ENCODE measurements at regions not wholly inside any gene's neighbourhood (a gene's known extent, or its start where the extent isn't known, plus 50 kb on each side); places are given as distances from the start of the nearest gene placed in this dataset.

- no peak for TF ChIP-seq CTCF (IDR thresholded peaks at IDR 0.05; ENCODE audit: poor library complexity, severe bottlenecking)
- ATAC-seq (ENCODE audit: low read depth), result no peak
- no peak for DNase-seq (ENCODE audit: low spot score)
- Histone ChIP-seq H3K36me3 (ENCODE audit: low read depth) (no peaks in the 10 kb centered on the region), H3K4me1 (ENCODE audit: insufficient read depth, poor library complexity, severe bottlenecking) (no peaks in the 10 kb centered on the region), H3K9me3 (ENCODE audit: severe bottlenecking) (no peaks in the 10 kb centered on the region), H3K27ac (ENCODE audit: poor library complexity, severe bottlenecking) (no peak overlapping the region), H3K4me3 (ENCODE audit: severe bottlenecking) (no peak overlapping the region), H3K27me3 (ENCODE audit: insufficient read depth, poor library complexity, severe bottlenecking) (no peaks in the 10 kb centered on the region)
Observed at GRCh38 chr2:193778293-193778692, 1583.6 kb upstream of the TMEFF2 start.

GRCh38 chr2:193776988-193777387 is 1582.3 kb upstream of the TMEFF2 start:
- TF ChIP-seq CTCF (IDR thresholded peaks at IDR 0.05; ENCODE audit: poor library complexity, severe bottlenecking), result no peak
- DNase-seq (ENCODE audit: low spot score) (no peak), ATAC-seq (ENCODE audit: low read depth) (no peak)
- Histone ChIP-seq H3K4me3 (ENCODE audit: severe bottlenecking) (no peak overlapping the region), H3K4me1 (ENCODE audit: insufficient read depth, poor library complexity, severe bottlenecking) (no peaks in the 10 kb centered on the region), H3K9me3 (ENCODE audit: severe bottlenecking) (no peaks in the 10 kb centered on the region), H3K36me3 (ENCODE audit: low read depth) (no peaks in the 10 kb centered on the region), H3K27ac (ENCODE audit: poor library complexity, severe bottlenecking) (no peak overlapping the region), H3K27me3 (ENCODE audit: insufficient read depth, poor library complexity, severe bottlenecking) (no peaks in the 10 kb centered on the region)

GRCh38 chr2:193774166-193774565 is 1579.4 kb upstream of the TMEFF2 start:
- ATAC-seq (ENCODE audit: low read depth) (no peak), DNase-seq (ENCODE audit: low spot score) (no peak)
- no peaks in the 10 kb centered on the region for H3K9me3 ChIP-seq (ENCODE audit: severe bottlenecking)
- no peak overlapping the region for H3K27ac ChIP-seq (ENCODE audit: poor library complexity, severe bottlenecking)
- no peak overlapping the region for H3K4me3 ChIP-seq (ENCODE audit: severe bottlenecking)
- TF ChIP-seq CTCF (IDR thresholded peaks at IDR 0.05; ENCODE audit: poor library complexity, severe bottlenecking), result no peak
- H3K4me1 ChIP-seq (ENCODE audit: insufficient read depth, poor library complexity, severe bottlenecking), result no peaks in the 10 kb centered on the region
- H3K36me3 ChIP-seq (ENCODE audit: low read depth), result no peaks in the 10 kb centered on the region
- no peaks in the 10 kb centered on the region for H3K27me3 ChIP-seq (ENCODE audit: insufficient read depth, poor library complexity, severe bottlenecking)

GRCh38 chr2:193751299-193751698 is 1556.6 kb upstream of the TMEFF2 start:
- no peak for DNase-seq (ENCODE audit: low spot score)
- no peak for ATAC-seq (ENCODE audit: low read depth)
- H3K36me3 ChIP-seq (ENCODE audit: low read depth), result no peaks in the 10 kb centered on the region
- H3K27ac ChIP-seq (ENCODE audit: poor library complexity, severe bottlenecking), result no peak overlapping the region
- no peaks in the 10 kb centered on the region for H3K4me1 ChIP-seq (ENCODE audit: insufficient read depth, poor library complexity, severe bottlenecking)
- H3K27me3 ChIP-seq (ENCODE audit: insufficient read depth, poor library complexity, severe bottlenecking), result no peaks in the 10 kb centered on the region
- no peaks in the 10 kb centered on the region for H3K9me3 ChIP-seq (ENCODE audit: severe bottlenecking)
- no peak overlapping the region for H3K4me3 ChIP-seq (ENCODE audit: severe bottlenecking)
- TF ChIP-seq CTCF (IDR thresholded peaks at IDR 0.05; ENCODE audit: poor library complexity, severe bottlenecking), result no peak

- no peak for ATAC-seq (ENCODE audit: low read depth)
- H3K27ac ChIP-seq (ENCODE audit: poor library complexity, severe bottlenecking), result no peak overlapping the region
Observed at GRCh38 chr2:193749485-193749884, 1554.8 kb upstream of the TMEFF2 start.

More at GRCh38 chr2:193749485-193749884, 1554.8 kb upstream of the TMEFF2 start:
- DNase-seq (ENCODE audit: low spot score), result no peak
- H3K4me3 ChIP-seq (ENCODE audit: severe bottlenecking), result no peak overlapping the region
- H3K27me3 ChIP-seq (ENCODE audit: insufficient read depth, poor library complexity, severe bottlenecking), result no peaks in the 10 kb centered on the region
- H3K36me3 ChIP-seq (ENCODE audit: low read depth), result no peaks in the 10 kb centered on the region
- TF ChIP-seq CTCF (IDR thresholded peaks at IDR 0.05; ENCODE audit: poor library complexity, severe bottlenecking), result no peak
- no peaks in the 10 kb centered on the region for H3K9me3 ChIP-seq (ENCODE audit: severe bottlenecking)
- no peaks in the 10 kb centered on the region for H3K4me1 ChIP-seq (ENCODE audit: insufficient read depth, poor library complexity, severe bottlenecking)
